ENCODE measurements at regions not wholly inside any gene's neighbourhood (a gene's known extent, or its start where the extent isn't known, plus 50 kb on each side); places are given as distances from the start of the nearest gene placed in this dataset.
"Not testable (repeated sequence)": the region's sequence is repeated elsewhere in the genome, so short reads cannot be mapped to it uniquely, and the experiment has no call there.

GRCh38 chr6:85049282-85049681 lies 284.9 kb upstream of the TBX18 start:
- Mint-ChIP-seq H3K4me3 (no peak overlapping the region), H3K27me3 (ENCODE audit: insufficient read depth) (no peaks in the 10 kb centered on the region), H3K9me3 (no peaks in the 10 kb centered on the region), H3K27ac (no peak overlapping the region), H3K4me1 (no peaks in the 10 kb centered on the region), H3K36me3 (ENCODE audit: low read depth) (no peaks in the 10 kb centered on the region)
- DNase-seq, result no peak
- no peak overlapping the region for H3K27ac ChIP-seq (ENCODE audit: low read depth, low read length)
- H3K27me3 ChIP-seq (ENCODE audit: control insufficient read depth, insufficient read depth, low read length, poor library complexity, severe bottlenecking), result no peaks in the 10 kb centered on the region
- no peaks in the 10 kb centered on the region for H3K4me1 ChIP-seq (ENCODE audit: control insufficient read depth, insufficient read depth, low read length)
- no peak for TF ChIP-seq CTCF (conservative IDR thresholded peaks at IDR 0.05)
- H3K4me3 ChIP-seq (ENCODE audit: low read length), result no peak overlapping the region
- no peak overlapping the region for H3K9ac ChIP-seq (ENCODE audit: extremely low read depth, low read length, poor library complexity, severe bottlenecking)
- H3K36me3 ChIP-seq (ENCODE audit: control insufficient read depth, insufficient read depth, low read length), result no peaks in the 10 kb centered on the region
- WGBS, 2 experiments (ENCODE audit: insufficient coverage in 1 of 2, insufficient read length in 1 of 2), result 94 to 100% methylated on average over 1 to 2 of the region's 2 CpGs
- no peaks in the 10 kb centered on the region for H3K9me3 ChIP-seq (ENCODE audit: control insufficient read depth, low read length)

- DNase-seq, result no peak
- no peak for TF ChIP-seq CTCF (conservative IDR thresholded peaks at IDR 0.05)
- H3K9ac ChIP-seq (ENCODE audit: extremely low read depth, low read length, poor library complexity, severe bottlenecking), result no peak overlapping the region
- H3K27ac ChIP-seq (ENCODE audit: low read depth, low read length), result no peak overlapping the region
- no peaks in the 10 kb centered on the region for H3K4me1 Mint-ChIP-seq
- no peaks in the 10 kb centered on the region for H3K27me3 ChIP-seq (ENCODE audit: control insufficient read depth, insufficient read depth, low read length, poor library complexity, severe bottlenecking)
- no peaks in the 10 kb centered on the region for H3K36me3 Mint-ChIP-seq (ENCODE audit: low read depth)
- 83 to 100% methylated on average over 1 to 2 of the region's 2 CpGs for WGBS, 2 experiments (ENCODE audit: insufficient coverage in 1 of 2, insufficient read length in 1 of 2)
- H3K9me3 Mint-ChIP-seq, result no peaks in the 10 kb centered on the region
- H3K36me3 ChIP-seq (ENCODE audit: control insufficient read depth, insufficient read depth, low read length), result no peaks in the 10 kb centered on the region
- H3K4me3 ChIP-seq (ENCODE audit: low read length), result no peak overlapping the region
- no peaks in the 10 kb centered on the region for H3K4me1 ChIP-seq (ENCODE audit: control insufficient read depth, insufficient read depth, low read length)
- H3K4me3 Mint-ChIP-seq, result no peak overlapping the region
- no peak overlapping the region for H3K27ac Mint-ChIP-seq
- no peaks in the 10 kb centered on the region for H3K9me3 ChIP-seq (ENCODE audit: control insufficient read depth, low read length)
- no peaks in the 10 kb centered on the region for H3K27me3 Mint-ChIP-seq (ENCODE audit: insufficient read depth)
These were observed 283.4 kb upstream of the TBX18 start for GRCh38 chr6:85047818-85048217.

GRCh38 chr6:85045767-85046166 lies 281.4 kb upstream of the TBX18 start:
- H3K4me1 Mint-ChIP-seq; H3K36me3 Mint-ChIP-seq (ENCODE audit: low read depth): not testable (repeated sequence)
- no CpG with 5 or more reads among the region's 1 CpG for WGBS, 2 experiments (ENCODE audit: insufficient coverage in 1 of 2, insufficient read length in 1 of 2)

GRCh38 chr6:85044361-85044760 lies 280.0 kb upstream of the TBX18 start:
- 86% methylated on average over 2 of the region's 2 CpGs; no CpG with 5 or more reads in 1 of the 2 experiments for WGBS, 2 experiments (ENCODE audit: insufficient coverage in 1 of 2, insufficient read length in 1 of 2)
- H3K27me3 Mint-ChIP-seq (ENCODE audit: insufficient read depth), result no peaks in the 10 kb centered on the region
- DNase-seq, result no peak

More at GRCh38 chr6:85045767-85046166, 281.4 kb upstream of the TBX18 start:
- not testable (repeated sequence) for H3K4me3 Mint-ChIP-seq; H3K27ac Mint-ChIP-seq; H3K27me3 Mint-ChIP-seq (ENCODE audit: insufficient read depth); H3K4me3 ChIP-seq (ENCODE audit: low read length); DNase-seq; H3K9me3 ChIP-seq (ENCODE audit: control insufficient read depth, low read length); H3K36me3 ChIP-seq (ENCODE audit: control insufficient read depth, insufficient read depth, low read length); H3K27me3 ChIP-seq (ENCODE audit: control insufficient read depth, insufficient read depth, low read length, poor library complexity, severe bottlenecking); H3K9ac ChIP-seq (ENCODE audit: extremely low read depth, low read length, poor library complexity, severe bottlenecking); H3K27ac ChIP-seq (ENCODE audit: low read depth, low read length); H3K4me1 ChIP-seq (ENCODE audit: control insufficient read depth, insufficient read depth, low read length); H3K9me3 Mint-ChIP-seq

More at GRCh38 chr6:85044361-85044760, 280.0 kb upstream of the TBX18 start:
- H3K9me3 ChIP-seq (ENCODE audit: control insufficient read depth, low read length), result no peaks in the 10 kb centered on the region
- H3K9ac ChIP-seq (ENCODE audit: extremely low read depth, low read length, poor library complexity, severe bottlenecking), result no peak overlapping the region
- H3K36me3 ChIP-seq (ENCODE audit: control insufficient read depth, insufficient read depth, low read length), result no peaks in the 10 kb centered on the region
- H3K27ac ChIP-seq (ENCODE audit: low read depth, low read length), result no peak overlapping the region
- H3K4me3 ChIP-seq (ENCODE audit: low read length), result no peak overlapping the region
- Mint-ChIP-seq H3K9me3 (no peaks in the 10 kb centered on the region), H3K4me3 (no peak overlapping the region), H3K27ac (no peak overlapping the region), H3K36me3 (ENCODE audit: low read depth) (no peaks in the 10 kb centered on the region), H3K4me1 (no peaks in the 10 kb centered on the region)
- TF ChIP-seq CTCF (conservative IDR thresholded peaks at IDR 0.05), result no peak
- no peaks in the 10 kb centered on the region for H3K27me3 ChIP-seq (ENCODE audit: control insufficient read depth, insufficient read depth, low read length, poor library complexity, severe bottlenecking)
- H3K4me1 ChIP-seq (ENCODE audit: control insufficient read depth, insufficient read depth, low read length), result no peaks in the 10 kb centered on the region
